ENCODE measurements at regions not wholly inside any gene's neighbourhood (a gene's known extent, or its start where the extent isn't known, plus 50 kb on each side); places are given as distances from the start of the nearest gene placed in this dataset.

DNA sequence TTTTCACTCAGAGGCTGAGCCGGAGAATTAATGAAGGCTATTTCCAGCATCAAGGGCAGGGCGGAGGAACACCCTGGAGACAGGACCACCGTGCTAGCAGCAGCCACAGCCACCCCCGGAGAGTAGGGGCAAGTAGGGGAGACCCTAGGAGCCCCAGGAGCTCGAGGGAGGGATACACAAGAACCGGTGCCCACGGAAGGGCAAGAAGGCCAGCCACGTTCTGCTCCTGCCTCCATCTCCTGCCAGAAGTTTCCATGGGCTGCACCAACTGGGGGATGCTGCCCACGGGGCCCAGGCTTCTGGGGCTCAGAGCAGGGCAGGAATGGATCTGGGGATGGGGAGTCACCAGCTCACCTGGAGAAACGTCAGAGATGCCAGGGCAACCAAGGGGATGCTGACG lies 626.8 kb downstream of the TBC1D22A start:
- H4K20me1 ChIP-seq (ENCODE audit: insufficient read depth, low read length): no peaks in the 10 kb centered on the region
- no peaks in the 10 kb centered on the region for H3K79me1 ChIP-seq (ENCODE audit: low read depth in 1 of 2, low read length in 2 of 2)
- no peak overlapping the region for H3K56ac ChIP-seq (ENCODE audit: extremely low read depth, insufficient read depth, low read length)
- H3K4me1 ChIP-seq (ENCODE audit: control insufficient read depth, insufficient read depth, low read length): no peaks in the 10 kb centered on the region
- H3K18ac ChIP-seq (ENCODE audit: low read depth, low read length): no peak overlapping the region
- no peak overlapping the region for H2BK5ac ChIP-seq (ENCODE audit: low read depth, low read length, poor library complexity, severe bottlenecking)
- H3K9me1 ChIP-seq (ENCODE audit: insufficient read depth, low read length): no peaks in the 10 kb centered on the region
- H4K91ac ChIP-seq (ENCODE audit: insufficient read depth, low read depth, low read length): no peak overlapping the region
- no peak overlapping the region for H2BK15ac ChIP-seq (ENCODE audit: low read depth, low read length)
- no peak overlapping the region for H2AK9ac ChIP-seq (replicated peaks; ENCODE audit: low read depth, low read length, poor library complexity)
- no TSS peak for BruUV-seq (replicated peaks)
- no peak overlapping the region for H3K4ac ChIP-seq (ENCODE audit: low read depth, low read length)
- intact Hi-C loops (cut with micrococcal nuclease) (no loop called here), dilution Hi-C loops (cut with HindIII; ENCODE audit: low sequenced_read_pairs, unreplicated experiment) (no loop called here), in situ Hi-C loops (cut with MboI; ENCODE audit: low sequenced_read_pairs) (no loop called here)
- H3K27ac ChIP-seq (ENCODE audit: insufficient read depth, low read length): no peak overlapping the region
- no peak overlapping the region for H3K23ac ChIP-seq (ENCODE audit: low read depth, low read length)
- TF ChIP-seq MXI1 (IDR thresholded peaks at IDR 0.05; ENCODE audit: borderline replicate concordance, low read depth, low read length): no peak
- TF ChIP-seq POLR2A (IDR thresholded peaks at IDR 0.05; ENCODE audit: low read depth, low read length): no peak
- TF ChIP-seq, protein P1, sequence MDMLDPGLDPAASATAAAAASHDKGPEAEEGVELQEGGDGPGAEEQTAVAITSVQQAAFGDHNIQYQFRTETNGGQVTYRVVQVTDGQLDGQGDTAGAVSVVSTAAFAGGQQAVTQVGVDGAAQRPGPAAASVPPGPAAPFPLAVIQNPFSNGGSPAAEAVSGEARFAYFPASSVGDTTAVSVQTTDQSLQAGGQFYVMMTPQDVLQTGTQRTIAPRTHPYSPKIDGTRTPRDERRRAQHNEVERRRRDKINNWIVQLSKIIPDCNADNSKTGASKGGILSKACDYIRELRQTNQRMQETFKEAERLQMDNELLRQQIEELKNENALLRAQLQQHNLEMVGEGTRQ (IDR thresholded peaks at IDR 0.05; ENCODE audit: low read depth, low read length): no peak
- no peak for TF ChIP-seq MAFK (IDR thresholded peaks at IDR 0.05; ENCODE audit: low read depth, low read length)
- TF ChIP-seq RCOR1 (IDR thresholded peaks at IDR 0.05; ENCODE audit: insufficient replicate concordance, low read length): no peak
- TF ChIP-seq CHD1 (IDR thresholded peaks at IDR 0.05; ENCODE audit: low read depth, low read length): no peak
- TF ChIP-seq SMC3 (IDR thresholded peaks at IDR 0.05; ENCODE audit: low read depth, low read length): no peak
- TF ChIP-seq, protein P2, sequence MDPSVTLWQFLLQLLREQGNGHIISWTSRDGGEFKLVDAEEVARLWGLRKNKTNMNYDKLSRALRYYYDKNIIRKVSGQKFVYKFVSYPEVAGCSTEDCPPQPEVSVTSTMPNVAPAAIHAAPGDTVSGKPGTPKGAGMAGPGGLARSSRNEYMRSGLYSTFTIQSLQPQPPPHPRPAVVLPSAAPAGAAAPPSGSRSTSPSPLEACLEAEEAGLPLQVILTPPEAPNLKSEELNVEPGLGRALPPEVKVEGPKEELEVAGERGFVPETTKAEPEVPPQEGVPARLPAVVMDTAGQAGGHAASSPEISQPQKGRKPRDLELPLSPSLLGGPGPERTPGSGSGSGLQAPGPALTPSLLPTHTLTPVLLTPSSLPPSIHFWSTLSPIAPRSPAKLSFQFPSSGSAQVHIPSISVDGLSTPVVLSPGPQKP (IDR thresholded peaks at IDR 0.05; ENCODE audit: borderline replicate concordance, low read depth, low read length): no peak
- TF ChIP-seq RFX5 (IDR thresholded peaks at IDR 0.05; ENCODE audit: low read depth, low read length): no peak
- TF ChIP-seq NFE2L2 (IDR thresholded peaks at IDR 0.05; ENCODE audit: low read depth, low read length): no peak
- TF ChIP-seq MAZ (IDR thresholded peaks at IDR 0.05; ENCODE audit: borderline replicate concordance, low read depth, low read length): no peak
- no peak for TF ChIP-seq RAD21 (IDR thresholded peaks at IDR 0.05; ENCODE audit: low read length)
- TF ChIP-seq BHLHE40 (IDR thresholded peaks at IDR 0.05; ENCODE audit: low read depth, low read length): no peak
- TF ChIP-seq, protein P3, sequence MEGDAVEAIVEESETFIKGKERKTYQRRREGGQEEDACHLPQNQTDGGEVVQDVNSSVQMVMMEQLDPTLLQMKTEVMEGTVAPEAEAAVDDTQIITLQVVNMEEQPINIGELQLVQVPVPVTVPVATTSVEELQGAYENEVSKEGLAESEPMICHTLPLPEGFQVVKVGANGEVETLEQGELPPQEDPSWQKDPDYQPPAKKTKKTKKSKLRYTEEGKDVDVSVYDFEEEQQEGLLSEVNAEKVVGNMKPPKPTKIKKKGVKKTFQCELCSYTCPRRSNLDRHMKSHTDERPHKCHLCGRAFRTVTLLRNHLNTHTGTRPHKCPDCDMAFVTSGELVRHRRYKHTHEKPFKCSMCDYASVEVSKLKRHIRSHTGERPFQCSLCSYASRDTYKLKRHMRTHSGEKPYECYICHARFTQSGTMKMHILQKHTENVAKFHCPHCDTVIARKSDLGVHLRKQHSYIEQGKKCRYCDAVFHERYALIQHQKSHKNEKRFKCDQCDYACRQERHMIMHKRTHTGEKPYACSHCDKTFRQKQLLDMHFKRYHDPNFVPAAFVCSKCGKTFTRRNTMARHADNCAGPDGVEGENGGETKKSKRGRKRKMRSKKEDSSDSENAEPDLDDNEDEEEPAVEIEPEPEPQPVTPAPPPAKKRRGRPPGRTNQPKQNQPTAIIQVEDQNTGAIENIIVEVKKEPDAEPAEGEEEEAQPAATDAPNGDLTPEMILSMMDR (conservative IDR thresholded peaks at IDR 0.05; ENCODE audit: low read depth, low read length): no peak
- TF ChIP-seq CEBPB (IDR thresholded peaks at IDR 0.05; ENCODE audit: low read depth, low read length): no peak
- no peak for TF ChIP-seq FOS (IDR thresholded peaks at IDR 0.05; ENCODE audit: low read depth, low read length)
- no peak overlapping the region for H2AFZ ChIP-seq (replicated peaks; ENCODE audit: low read length, poor library complexity)
- H3K9ac ChIP-seq (ENCODE audit: low read depth, low read length): no peak overlapping the region
- H3K27me3 ChIP-seq (ENCODE audit: control insufficient read depth, insufficient read depth, low read length): no peaks in the 10 kb centered on the region
- H3K36me3 ChIP-seq (ENCODE audit: control insufficient read depth, insufficient read depth, low read length): no peaks in the 10 kb centered on the region
- no peak overlapping the region for H4K8ac ChIP-seq (ENCODE audit: low read depth in 2 of 2, low read length in 2 of 2)
- ChIA-PET POLR2A (ENCODE audit: unreplicated experiment) (no interaction called here), CTCF (no interaction called here)
- H4K5ac ChIP-seq (ENCODE audit: low read depth, low read length): no peak overlapping the region
- H3K4me2 ChIP-seq (ENCODE audit: low read depth, low read length): no peak overlapping the region
- no peak overlapping the region for H2BK20ac ChIP-seq (ENCODE audit: low read depth, low read length)
- no CpG with 5 or more reads among the region's 11 CpGs for WGBS, 2 experiments (ENCODE audit: extremely low coverage in 2 of 2, insufficient read length in 1 of 2)
- no peak overlapping the region for H2AK5ac ChIP-seq (ENCODE audit: low read depth, low read length)
- no peak overlapping the region for H3K14ac ChIP-seq (replicated peaks; ENCODE audit: low read depth, low read length)
- H3K4me3 ChIP-seq (ENCODE audit: insufficient read depth, low read depth, low read length): no peak overlapping the region
- peaks cover 22% of the 10 kb centered on the region for H3K9me3 ChIP-seq (ENCODE audit: control insufficient read depth, insufficient read depth, low read length)
- no peak for ATAC-seq (ENCODE audit: low read depth)
- DNase-seq: no peak
- no peak overlapping the region for H2BK120ac ChIP-seq (ENCODE audit: low read depth, low read length)

Data from IMR-90 (cell line).